ENCODE measurements at regions not wholly inside any gene's neighbourhood (a gene's known extent, or its start where the extent isn't known, plus 50 kb on each side); places are given as distances from the start of the nearest gene placed in this dataset.

DNA sequence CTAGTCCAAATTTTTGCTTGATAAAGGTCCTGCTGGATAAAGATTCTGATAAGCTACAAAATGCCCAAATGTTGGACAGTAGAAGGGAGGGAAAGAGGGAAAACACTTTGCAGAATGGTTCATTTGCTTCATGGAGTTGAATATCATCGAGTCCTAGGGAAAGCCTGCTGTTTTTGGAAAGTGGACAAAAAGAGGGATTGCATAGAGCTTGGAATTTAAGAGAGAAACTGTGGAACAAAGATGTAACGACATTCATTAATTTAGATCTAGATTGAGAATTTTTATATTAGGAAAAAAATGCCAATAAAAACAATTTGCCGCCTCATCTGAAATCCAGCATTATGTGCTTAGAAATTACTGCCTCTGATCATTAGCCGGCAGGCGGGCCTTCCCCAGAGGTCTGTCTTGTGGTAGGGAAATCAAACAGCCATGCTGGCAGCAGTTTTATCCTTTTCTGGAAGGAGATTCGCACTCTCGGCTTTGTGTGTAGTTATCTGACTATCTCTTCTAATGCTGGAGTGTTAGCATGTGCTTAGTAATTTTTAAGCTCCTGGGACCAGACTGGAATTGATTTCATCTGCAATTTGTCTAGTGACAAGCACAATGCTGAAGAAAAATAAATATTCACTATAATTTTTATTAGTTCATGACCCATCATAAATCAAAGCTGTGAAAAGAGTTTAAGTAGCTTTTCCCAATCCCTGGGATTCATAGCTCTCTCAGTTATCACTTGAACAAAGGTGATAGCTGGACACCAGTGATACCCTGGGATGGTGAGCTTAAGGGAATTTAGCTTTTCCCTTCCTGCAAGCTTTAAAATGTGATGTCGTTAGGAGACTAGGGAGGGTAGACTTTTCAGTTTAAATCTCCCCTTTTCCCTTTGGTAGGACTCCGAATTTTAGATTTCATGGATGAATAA is 329.5 kb downstream of the PRL start:
- DNase-seq = no peak

- no peak for DNase-seq
Measured at GRCh38 chr6:21968411-21968810, 328.4 kb downstream of the PRL start.

DNA sequence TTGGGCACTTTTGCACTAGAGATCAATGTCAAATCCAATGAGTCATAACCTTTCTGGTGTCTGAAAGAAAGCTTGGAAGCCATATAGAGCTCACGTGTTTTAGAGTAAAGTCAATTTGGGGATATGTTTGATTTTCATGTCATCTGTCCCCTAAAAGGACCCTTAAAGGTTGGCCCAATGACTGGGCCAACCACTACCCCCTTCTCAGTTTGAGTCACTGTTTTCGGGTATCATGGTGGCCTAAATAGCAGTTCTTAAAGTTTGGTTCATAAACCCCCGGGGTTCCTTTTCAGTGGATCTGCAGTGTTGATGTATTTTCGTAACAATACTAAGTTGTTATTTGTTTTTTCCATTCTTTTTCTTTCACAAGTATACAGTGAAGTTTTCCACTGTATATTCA is 327.6 kb downstream of the PRL start:
- no peak for DNase-seq

DNA sequence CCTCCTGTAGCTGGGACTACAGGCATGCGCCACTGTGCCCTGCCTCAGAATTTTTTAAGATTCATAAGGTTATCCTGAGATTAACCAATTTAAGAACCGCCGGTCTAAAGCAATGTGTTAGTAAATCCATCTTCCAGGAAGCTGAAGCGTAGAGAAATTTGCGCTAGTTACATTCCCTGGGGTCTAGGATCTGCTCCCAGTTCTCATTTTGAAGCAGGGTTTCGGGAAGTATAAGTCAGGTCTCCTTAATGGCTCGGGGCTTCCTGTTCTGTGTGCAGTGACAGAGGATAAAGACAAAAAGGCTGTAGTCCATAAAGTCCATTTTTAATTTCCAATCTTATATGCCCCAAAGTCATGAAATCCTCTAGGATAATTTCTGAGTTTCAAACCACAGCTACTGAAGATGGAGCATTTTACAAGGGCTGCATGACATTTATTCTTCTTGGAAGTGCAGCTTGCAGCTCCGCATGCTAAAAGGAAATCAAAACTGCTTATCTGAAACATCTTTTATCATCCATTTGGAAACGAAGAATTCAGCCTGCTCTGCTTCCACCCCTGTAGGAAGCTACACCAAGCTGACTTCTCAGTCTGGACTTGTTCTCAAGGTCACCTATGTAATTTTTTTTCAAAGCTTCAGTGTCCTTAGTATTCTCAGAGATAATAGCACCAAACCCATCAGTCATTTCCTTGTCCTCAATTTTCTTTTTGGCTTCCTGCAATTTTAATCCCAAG is 326.1 kb downstream of the PRL start:
- no peak for DNase-seq

GRCh38 chr6:21971541-21971940 is 325.3 kb downstream of the PRL start:
- DNase-seq = no peak

DNA sequence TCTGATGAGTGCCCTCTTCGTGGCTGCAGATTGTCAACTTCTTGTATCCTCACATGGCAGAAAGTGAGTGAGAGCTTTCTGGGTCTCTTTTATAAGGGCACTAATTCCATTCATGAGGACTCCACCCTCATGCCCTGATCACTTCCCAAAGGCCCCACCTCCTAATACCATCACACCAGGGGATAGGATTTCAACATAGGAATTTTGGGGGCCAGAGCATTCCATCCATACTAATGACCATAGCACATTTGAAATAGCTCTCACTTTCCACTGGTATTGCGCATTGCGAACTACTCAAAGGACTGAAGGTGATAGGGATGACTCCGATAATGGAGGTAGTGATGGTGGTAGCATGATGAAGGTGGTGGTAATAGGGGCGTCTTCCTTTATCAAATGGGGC is 324.3 kb downstream of the PRL start:
- no peak for DNase-seq

DNA sequence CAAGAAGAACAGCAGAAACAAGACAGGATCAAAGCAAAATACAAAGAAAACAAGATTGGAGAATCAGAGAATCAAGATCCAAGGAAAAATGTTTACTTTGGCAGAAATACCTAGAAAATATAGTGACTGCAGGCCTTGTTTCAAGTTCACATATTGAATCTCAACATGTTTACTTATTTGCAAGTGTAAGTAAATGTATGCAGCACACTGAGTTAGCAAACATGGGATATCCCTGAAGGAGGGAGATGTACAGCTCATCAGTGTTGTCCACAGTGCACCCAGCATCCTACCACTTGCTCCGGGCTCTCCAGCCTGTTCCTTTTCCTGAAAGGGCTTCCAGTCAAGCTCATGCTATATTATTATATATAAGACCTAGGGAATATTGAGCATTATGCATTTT is 319.5 kb downstream of the PRL start:
- DNase-seq = no peak

DNA sequence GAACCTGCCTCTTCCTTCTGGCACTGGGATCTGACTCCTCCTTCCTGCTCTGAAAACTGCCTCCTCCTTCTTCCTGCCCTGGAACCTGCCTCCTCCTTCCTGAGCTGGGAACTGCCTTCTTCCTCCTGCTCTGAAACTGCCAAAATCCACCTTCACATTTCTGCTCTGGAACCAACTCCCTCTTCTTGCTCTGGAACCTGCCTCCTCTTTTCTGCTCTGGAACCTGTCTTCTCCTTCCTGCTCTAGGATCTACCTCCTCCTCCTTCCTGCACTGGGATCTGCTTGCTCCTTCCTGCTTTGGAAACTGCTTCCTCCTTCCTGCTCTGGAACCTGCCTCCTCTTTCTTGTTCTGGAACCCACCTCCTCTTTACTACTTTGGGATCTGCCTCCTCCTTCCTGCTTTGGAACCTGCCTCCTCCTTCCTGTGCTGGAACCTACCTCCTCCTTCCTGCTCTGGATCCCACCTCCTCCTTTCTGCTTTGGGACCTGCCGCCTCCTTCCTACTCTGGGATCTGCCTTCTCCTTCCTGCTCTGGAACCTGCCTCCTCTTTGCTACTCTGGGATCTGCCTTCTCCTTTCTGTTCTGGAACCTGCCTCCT is 315.5 kb downstream of the PRL start:
- DNase-seq = no peak

DNA sequence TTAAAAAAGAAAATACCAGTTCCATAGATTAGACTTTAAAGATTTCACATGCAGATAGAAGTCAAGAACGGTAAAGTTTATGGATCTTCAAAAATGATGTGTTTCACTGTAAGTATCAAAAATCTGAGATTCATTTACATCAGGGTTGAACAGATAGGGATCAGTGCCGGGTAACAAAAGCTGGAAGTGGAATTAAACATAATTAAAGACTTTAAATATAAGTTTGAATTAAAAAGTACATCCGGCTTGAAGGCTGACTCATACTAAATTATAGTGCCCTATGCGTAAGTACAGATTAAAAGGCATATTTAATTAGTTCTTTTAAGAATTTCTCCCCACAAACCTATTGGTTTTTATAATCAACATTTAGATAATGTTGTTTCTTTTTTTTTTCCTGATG is 312.7 kb downstream of the PRL start:
- DNase-seq = no peak

DNA sequence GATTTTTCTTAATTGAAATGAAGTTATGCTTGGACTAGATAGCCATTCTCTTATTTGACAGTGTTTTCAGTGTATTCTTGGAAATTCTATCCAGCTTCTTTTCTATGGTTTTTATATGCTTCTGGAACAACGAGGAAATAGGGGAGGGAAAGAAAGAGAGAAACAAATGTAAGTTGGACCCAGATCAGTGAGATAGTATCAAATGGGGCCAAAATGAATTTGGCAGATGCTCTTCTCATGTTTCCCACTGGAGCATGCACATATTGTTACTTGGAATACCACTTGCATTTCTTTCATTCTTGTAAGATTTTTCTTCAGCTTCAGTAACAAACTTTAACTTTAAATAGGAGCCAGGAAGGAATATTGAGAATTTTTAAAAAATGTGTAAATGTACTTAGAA is 312.3 kb downstream of the PRL start:
- DNase-seq = no peak

GRCh38 chr6:21985904-21986303 is 310.9 kb downstream of the PRL start:
- no peak for DNase-seq

GRCh38 chr6:21986703-21987102 is 310.1 kb downstream of the PRL start:
- no peak for DNase-seq

GRCh38 chr6:21987501-21987957 is 309.3 kb downstream of the PRL start:
- DNase-seq = no peak

DNA sequence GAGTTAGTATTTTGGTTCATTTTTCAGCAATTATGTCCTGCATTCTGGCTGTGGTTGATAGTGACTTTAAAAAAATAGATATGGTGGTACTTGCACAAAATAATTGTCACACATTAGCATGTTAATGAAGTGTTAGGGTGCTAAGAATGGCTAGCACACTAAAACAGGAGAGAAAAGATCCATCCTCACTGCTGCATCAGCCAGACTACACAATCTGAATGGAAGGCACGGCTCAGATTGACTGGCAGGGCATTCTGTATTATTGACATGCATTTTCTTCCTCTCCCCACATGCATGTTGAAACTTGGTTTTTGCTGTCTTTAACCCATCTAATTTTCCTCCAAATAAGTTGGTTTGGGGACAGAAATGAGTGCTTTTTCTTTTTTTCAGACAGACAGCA is 306.3 kb downstream of the PRL start:
- no peak for DNase-seq

DNA sequence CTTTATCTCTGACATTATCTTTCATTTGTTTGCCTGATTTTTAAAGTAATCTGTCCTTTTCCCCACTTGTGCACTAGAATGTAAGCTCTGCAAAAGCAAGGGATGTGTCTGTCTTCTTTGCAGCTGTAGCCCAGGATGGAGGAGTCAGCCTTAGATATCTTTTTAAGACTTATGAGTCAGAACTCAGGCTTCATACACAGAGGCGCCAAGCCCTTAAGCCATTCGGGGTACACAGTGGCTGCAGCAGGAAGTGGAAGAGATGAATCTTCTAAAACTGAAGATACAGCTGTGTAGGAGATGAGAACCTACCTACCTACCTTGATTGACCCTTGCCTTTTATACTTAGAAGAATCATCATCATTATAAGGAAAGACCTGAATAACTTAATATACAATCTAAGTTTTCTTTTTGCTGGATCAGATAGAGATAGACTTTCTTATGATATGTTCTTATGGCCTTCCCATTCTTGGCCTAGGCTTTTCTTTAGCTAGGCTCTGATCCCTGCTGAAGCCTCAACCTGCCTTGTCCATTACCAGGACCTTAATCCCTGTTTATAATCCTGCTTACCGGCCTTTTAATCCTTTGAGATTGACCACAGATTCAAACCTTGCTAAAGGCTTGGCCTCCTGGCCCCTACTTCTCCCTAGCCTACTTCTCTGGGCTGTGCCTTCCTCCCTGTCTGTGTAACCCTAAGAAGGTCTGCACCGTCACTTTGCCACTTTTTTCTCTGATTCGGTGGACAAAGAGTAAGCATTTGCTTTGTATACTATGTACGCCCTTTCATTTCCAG is 304.5 kb downstream of the PRL start:
- no peak for DNase-seq

- DNase-seq = no peak
Measured at GRCh38 chr6:21993841-21994240, 303.0 kb downstream of the PRL start.

GRCh38 chr6:21994821-21995220 is 302.0 kb downstream of the PRL start:
- DNase-seq = no peak

- no peak for DNase-seq
Measured at GRCh38 chr6:21995318-21995717, 301.5 kb downstream of the PRL start.

DNA sequence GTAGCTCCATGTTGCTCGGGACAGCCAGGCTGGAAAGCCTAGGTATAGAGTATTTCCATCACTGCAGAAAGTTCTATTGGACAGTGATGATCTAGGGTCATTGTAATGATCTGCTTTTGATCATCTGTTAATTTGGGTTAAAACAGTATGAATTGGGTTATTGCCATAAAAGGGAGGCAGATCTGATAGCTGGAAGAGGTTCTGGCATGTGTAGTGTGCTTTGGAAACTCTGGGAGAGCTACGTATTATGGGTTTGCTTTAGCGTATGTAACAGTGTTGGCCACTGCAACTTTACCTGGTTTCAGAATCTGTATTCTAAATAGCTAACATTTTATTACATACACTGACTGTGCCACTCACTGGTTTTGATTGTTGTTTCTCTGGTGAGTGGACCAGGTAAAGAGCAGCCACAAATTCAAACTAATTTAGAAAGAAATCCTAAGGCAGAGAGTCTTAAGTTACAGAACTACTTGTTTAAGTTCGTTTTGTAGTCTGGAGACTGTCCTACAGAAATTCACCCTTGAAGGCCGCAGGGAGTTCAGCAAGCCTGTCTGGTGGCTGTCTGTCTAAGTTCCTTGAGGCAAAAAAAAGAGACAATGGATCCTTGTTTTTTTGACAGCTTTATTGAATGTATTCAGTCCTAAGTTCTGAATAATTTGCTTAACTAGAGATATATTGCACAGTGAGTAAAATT is 300.3 kb downstream of the PRL start:
- DNase-seq = no peak

DNA sequence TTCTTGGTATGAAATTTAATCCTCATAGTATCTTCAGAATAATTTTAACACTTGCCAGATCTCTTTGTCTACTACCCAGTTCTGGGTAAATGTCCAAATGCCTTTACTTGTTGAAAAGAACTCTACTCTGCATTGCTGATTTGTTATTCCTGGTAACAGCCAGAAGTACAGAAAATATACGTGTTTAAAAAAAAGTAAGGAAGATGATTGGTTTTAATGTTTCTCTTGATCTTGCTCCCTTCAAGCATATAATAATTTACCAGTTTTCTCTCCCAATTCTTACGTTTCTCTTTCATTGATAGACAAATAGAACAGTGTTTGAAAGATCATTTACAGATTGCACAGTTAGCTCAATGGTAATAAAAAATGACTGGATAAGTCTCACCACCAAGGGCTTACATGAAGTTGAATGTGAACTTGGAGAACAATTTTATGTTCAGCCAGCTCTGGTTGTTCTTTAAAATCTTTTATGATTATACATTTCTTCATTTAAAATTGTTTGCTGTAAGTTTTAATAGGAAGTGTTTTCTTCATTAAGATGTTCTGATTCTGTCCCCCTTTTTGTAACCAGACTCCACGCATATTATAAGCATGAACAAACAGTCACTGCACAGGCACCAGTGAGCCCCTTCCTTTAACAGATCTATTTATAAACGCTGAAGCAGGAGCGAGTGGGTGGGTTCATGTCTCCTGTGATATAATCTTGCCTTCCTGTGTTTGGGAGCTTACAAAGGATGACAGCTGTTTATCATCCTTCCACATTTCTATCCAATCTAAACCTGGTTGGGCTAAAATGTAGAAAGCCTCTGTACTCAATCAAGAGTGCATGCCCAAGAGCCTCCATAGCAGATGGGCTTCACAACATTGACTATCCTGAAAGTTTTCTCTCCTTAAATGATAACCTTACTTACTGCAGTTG is 299.5 kb downstream of the PRL start:
- DNase-seq = no peak

DNA sequence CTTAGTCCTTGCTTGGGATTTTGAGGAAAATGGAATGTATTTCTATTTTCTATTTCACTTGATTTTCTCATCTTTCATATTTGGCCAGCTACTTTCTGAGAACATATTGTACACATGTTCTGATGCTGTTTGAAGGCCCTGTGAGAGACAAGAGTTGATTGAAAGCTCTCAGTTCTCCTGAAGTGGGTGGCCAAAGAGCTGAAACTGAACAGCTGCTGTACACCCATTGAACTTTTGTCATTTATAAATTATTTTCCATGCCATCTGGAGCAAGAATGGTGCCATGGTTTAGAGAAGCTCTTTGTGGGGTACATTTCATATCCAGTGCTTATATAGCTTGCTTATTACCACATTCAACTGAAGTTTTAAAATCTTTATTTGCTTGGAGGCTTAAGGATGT is 298.3 kb downstream of the PRL start:
- DNase-seq = no peak

Data from occipital lobe (tissue), 1 donor.